GM13977 (cell line): ENCODE measurements at regions not wholly inside any gene's neighbourhood (a gene's known extent, or its start where the extent isn't known, plus 50 kb on each side); places are given as distances from the start of the nearest gene placed in this dataset.

Experiments used
- DNase-seq: peaks from one replicate; pipeline ENCODE4 v3.0.0; 2012; ENCODE audit warnings: low spot score
- CTCF ChIP-seq: IDR thresholded peaks from 2 replicates; pipeline ENCODE4 v1.5.1; 2012; ENCODE audit warnings: mild to moderate bottlenecking, control low read depth; ENCODE audit not compliant: insufficient read depth; ENCODE audit errors: extremely low read depth, missing control alignments
- in situ Hi-C: fragments of 300-500 bp; cut with MboI; formaldehyde crosslinking; loops from one replicate; pipeline ENCODE4 v1.12.0; 2022; ENCODE audit warnings: low sequenced_read_pairs, low pct_unique_long_range_greater_than_20kb, mixed read lengths, inconsistent platforms; ENCODE audit not compliant: unreplicated experiment

- in situ Hi-C loops: no loop called here
- no peak for DNase-seq
- TF ChIP-seq CTCF: no peak
Measured at GRCh38 chr3:127489357-127489756, 101.2 kb downstream of the TPRA1 start.

- DNase-seq: no peak
- in situ Hi-C loops: no loop called here
- no peak for TF ChIP-seq CTCF
Measured at GRCh38 chr3:127488740-127489139, 101.8 kb downstream of the TPRA1 start.

- in situ Hi-C loops: no loop called here
- no peak for DNase-seq
- TF ChIP-seq CTCF: no peak
Measured at GRCh38 chr3:127488141-127488672, 102.3 kb downstream of the TPRA1 start.

- no peak for TF ChIP-seq CTCF
- in situ Hi-C loops: no loop called here
- DNase-seq: no peak
Measured at GRCh38 chr3:127487196-127487595, 103.3 kb downstream of the TPRA1 start.

- TF ChIP-seq CTCF: no peak
- in situ Hi-C loops: no loop called here
- peak; percentile 8 for DNase-seq
Measured at GRCh38 chr3:127486321-127486944, 104.1 kb downstream of the TPRA1 start.

GRCh38 chr3:127485396-127486170 is 105.0 kb downstream of the TPRA1 start:
- no peak for TF ChIP-seq CTCF
- no peak for DNase-seq
- in situ Hi-C loops: no loop called here
